Umbilical cord (tissue), 1 donor: ENCODE measurements at regions not wholly inside any gene's neighbourhood (a gene's known extent, or its start where the extent isn't known, plus 50 kb on each side); places are given as distances from the start of the nearest gene placed in this dataset.

Experiments used
- DNase-seq: peaks from one replicate; pipeline ENCODE4 v3.0.0-alpha.2; 2015; ENCODE audit warnings: low spot score

DNA sequence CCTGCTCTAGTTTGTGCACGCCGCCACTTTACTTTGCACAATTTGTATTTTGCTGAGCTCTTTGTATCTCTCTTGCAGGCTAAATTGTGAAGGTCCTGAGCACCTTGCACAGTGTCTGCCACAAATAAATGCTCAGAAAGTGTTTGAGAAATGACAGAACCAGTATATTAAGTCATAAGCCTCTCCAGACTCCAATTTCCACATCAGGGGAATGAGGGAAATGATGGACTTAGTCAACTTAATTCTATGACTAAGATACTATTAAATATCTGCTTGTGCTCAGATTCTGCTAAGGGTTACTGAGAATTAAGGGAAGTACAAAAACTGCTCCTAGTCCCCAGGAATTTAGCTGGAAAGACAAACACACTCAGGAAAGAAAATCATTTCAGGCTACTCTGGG is 239.1 kb upstream of the SLC14A2 start:
- peak; percentile 62 for DNase-seq

DNA sequence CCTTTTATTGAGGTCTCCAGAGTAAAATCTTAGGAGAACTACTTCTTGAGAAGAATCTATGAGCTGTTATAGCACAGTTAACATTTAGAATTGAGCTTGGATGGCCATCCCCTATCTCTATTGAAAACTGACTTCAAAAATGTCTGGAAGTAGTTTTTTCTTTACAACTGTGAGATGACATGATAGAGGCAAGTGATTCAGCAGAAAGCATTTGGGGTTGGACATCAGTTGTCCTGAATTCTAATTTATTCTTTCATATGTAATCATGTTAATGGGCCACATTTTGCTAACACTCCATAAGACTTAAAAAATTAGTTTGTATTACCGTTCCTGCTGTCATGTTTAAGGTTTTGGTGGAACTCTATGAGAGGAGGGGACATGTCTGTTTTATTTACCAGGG is 237.0 kb upstream of the SLC14A2 start:
- no peak for DNase-seq

DNA sequence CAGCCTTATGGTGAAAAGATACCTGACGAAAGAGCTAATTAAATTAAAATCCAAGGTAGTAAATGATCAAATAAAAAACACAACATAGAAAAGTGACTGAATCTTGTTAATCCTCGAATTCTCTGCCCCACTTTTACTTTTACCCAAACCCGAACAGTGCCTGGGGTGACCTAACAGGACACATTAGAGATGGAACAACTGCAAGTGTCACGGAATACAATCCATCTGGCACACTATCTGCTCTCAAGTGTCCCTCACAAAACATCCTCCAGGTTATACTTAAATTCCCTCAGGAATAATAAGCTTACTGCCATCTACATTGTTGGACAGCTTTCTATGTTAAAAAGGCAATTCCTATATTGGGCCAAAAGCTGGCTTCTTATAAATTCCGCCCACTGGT is 236.3 kb upstream of the SLC14A2 start:
- DNase-seq: no peak

DNA sequence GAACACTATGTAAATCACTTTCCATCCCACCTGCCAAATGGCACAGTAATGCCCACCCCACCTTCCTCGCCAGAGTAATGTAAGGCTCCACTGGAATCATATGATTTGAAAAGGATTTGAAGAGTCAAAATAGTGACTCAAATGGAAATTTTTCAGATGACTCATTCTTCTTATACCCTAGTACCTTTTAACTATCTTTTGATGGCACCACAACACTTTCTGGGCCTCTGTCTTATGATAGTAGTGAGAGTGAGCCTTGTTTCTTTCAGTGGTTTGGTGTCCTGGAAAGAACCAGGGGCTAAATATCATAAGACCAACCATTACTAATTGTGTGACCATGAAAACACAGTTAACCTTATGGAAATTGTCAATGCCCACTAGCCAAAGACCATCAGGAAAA is 235.4 kb upstream of the SLC14A2 start:
- no peak for DNase-seq

- DNase-seq: no peak
These were observed 234.0 kb upstream of the SLC14A2 start for GRCh38 chr18:45381282-45381681.

DNA sequence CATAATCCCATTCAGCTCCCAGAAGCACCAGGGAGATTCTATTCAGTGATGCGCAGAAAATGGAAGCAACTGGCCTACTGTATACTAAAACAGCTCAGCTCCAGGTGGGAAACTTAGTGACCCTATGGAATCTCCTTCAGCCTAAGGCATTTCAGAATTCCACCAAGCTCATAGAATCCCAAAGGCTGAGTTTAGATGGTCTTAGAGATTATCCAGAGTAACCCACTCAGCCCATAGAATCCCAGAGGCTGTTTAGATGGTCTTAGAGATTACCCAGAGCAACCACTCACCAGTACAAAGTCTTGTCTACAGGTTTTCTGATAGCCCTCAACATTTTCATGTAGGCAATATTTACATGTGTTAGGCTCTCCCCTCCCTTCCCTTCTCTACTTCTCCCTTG is 232.0 kb upstream of the SLC14A2 start:
- DNase-seq: no peak

DNA sequence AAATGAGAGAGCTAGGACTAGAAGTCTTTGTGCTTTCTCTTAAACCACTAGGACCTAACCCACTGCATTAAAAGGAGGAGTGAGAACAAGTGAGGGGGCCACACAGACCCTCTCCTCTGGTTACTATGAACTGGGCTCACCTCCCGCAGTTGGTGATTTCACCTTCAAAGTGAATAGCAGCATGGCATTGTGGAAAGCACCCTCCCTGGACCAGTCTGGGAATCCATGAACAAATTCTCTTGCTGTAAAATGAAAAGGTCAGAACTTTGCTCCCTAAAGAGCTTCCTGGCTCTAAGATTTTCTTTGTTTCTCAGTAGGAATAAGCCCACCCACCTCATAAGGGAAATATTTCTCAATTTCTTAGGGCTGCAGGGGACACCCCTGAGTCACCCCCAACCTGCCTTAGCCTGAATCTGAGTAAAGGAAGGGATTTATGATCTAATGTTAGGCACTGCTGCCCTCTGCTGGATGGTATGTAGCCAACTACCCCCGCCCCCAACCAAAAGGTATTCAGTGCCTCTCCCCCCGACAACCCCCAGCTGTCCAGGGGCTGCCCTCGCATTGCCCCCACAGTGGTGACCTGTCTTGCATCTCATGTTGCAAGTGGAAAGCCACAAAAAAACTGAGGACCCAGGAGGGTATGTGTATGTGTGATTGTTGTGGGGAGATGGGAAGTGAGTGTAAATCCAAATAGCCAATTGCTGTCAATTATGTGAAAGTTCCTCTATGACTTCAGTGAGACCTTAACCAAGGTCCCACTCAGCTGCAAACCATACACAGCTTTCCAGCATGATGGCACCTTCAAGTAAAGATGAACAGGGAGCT is 230.9 kb upstream of the SLC14A2 start:
- DNase-seq: peak; percentile 21

DNA sequence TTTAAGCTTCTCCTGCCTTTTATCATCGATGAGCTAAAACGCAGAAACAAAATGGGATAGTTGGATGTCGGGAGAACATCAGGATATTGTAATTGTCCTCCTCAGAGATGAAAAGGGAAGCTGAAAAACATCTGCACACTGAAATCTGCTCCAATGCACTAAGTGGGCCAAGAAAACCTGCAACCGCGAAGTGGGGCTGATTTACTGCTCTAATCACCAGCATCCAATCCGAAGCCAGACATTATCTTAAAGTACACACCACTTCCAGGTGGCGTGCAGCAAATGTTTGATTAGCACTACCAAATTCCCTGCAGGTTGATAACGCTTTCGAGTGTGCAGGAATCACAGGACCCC is 230.3 kb upstream of the SLC14A2 start:
- DNase-seq: no peak

GRCh38 chr18:45386041-45386655 is 229.1 kb upstream of the SLC14A2 start:
- peak; percentile 21 for DNase-seq

- DNase-seq: no peak
These were observed 228.0 kb upstream of the SLC14A2 start for GRCh38 chr18:45387229-45387628.

GRCh38 chr18:45398448-45398847 is 216.8 kb upstream of the SLC14A2 start:
- DNase-seq: no peak

GRCh38 chr18:45399146-45399545 is 216.1 kb upstream of the SLC14A2 start:
- no peak for DNase-seq

DNA sequence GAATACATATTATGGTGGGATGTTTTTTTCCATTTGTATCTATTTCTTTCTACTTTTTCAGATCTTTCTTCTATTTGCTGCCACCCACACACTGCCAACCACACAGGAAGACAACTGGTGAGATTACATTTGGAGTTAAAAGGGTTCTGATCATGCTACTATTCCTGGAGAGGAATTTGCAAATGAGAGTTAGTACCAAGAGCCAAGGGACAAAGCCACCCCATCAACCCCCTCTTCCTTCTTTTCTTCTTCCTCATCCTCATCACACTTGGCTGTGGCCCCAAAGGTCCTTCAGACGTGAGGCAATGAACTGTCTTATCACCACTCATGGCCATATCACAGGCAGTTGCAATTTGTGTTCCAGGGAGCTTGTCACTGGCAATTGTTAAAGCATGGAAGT is 215.6 kb upstream of the SLC14A2 start:
- no peak for DNase-seq

GRCh38 chr18:45402485-45403056 is 212.7 kb upstream of the SLC14A2 start:
- no peak for DNase-seq

- DNase-seq: no peak
These were observed 211.8 kb upstream of the SLC14A2 start for GRCh38 chr18:45403341-45404049.

- DNase-seq: no peak
These were observed 207.1 kb upstream of the SLC14A2 start for GRCh38 chr18:45408218-45408617.

DNA sequence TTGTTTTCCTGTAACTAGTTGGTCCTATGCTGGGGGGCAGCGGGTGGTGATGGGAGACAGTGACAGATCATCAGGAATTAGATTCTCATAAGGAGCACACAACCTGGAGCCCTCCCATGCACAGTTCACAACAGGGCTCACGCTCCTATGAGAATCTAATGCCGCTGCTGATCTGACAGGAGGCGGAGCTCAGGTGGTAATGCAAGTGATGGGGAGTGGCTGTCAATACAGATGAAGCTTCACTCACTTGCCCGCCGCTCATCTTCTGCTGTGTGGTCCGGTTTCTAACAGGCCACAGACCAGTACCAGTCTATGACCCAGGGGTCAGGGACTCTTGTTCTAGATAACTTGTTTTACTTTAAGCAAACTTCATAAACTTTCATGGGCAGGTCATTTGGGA is 205.3 kb upstream of the SLC14A2 start:
- no peak for DNase-seq

- no peak for DNase-seq
These were observed 202.7 kb upstream of the SLC14A2 start for GRCh38 chr18:45412577-45412976.

- DNase-seq: no peak
These were observed 202.0 kb upstream of the SLC14A2 start for GRCh38 chr18:45413180-45413836.

DNA sequence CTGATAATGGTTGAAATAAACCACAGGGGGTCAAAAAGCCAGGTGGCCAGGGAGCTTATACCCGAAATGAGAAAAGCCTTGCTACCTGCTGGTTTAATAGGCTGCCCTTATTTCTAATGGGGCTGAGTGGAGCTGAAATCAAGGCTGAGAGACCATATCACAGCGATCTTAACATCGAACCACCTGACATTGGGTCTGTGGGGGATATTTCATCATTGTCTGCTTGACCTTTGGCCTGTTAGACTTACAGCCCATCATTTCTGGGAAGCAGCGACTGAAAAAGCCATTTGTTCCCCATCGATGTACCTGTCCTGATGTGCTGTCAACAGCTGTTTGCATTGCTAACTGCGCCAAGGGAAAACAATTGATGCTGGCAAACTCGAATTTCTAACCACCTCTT is 199.7 kb upstream of the SLC14A2 start:
- no peak for DNase-seq

GRCh38 chr18:45416168-45416567 is 199.1 kb upstream of the SLC14A2 start:
- DNase-seq: peak; percentile 35

GRCh38 chr18:45417392-45417791 is 197.9 kb upstream of the SLC14A2 start:
- no peak for DNase-seq
